SK-N-MC (cell line): ENCODE measurements at regions not wholly inside any gene's neighbourhood (a gene's known extent, or its start where the extent isn't known, plus 50 kb on each side); places are given as distances from the start of the nearest gene placed in this dataset.

ENCODE experiments used
- EZH2 ChIP-seq: fragments of 200-600 bp; sonication (generic); IDR thresholded peaks from one replicate; pipeline ENCODE4 v1.6.1; 2017; ENCODE audit warnings: antibody characterized with exemption
- FOXP2 ChIP-seq: optimal IDR thresholded peaks from 2 replicates; pipeline ENCODE3; 2011; ENCODE audit warnings: mild to moderate bottlenecking, moderate library complexity; ENCODE audit not compliant: insufficient read depth; ENCODE audit errors: extremely low read length, control extremely low read depth
- POLR2AphosphoS5 ChIP-seq: IDR thresholded peaks from 2 replicates; pipeline ENCODE4 v1.6.1; 2012; ENCODE audit warnings: mild to moderate bottlenecking, low read depth, low read length, borderline replicate concordance

DNA sequence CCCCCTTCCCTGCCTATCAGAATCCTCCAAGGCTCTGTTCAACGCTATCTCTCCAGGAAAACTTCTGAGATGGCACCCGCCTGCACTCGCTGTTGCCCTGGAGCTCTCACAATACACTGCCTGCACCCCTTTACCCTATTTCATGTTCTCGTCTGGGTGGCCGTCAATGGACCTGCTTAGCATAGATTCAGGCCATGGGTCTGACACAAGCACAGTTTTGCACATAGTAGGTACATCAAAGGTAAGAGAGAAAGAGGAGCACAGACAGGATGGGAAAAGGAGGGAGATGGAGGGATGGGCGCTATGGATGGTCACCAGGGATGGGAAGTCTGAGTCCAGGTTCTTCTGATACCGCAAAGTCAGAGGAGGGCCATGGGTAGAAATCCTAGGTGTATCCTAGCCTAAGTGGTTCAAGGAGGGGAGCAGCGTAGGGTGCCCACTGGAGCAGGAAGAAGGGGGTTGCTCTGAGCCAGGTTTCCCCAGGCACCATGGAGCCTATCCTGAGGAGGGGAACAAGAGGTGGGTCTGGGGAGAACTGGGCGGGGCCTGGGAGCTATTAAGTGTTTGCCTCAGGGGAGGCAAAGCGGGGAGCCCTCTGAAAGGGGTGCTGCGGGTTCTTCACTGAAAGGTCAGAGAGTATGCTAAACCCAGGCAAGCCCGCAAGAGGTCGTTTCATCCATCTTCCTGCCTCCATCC, 89.3 kb downstream of the MRPL14 start:
- TF ChIP-seq POLR2AphosphoS5 (no peak), EZH2 (no peak), FOXP2 (no peak)
